GM20000 (cell line): ENCODE measurements at regions not wholly inside any gene's neighbourhood (a gene's known extent, or its start where the extent isn't known, plus 50 kb on each side); places are given as distances from the start of the nearest gene placed in this dataset.
"Not testable (repeated sequence)": the region's sequence is repeated elsewhere in the genome, so short reads cannot be mapped to it uniquely, and the experiment has no call there.

Source experiments
- DNase-seq: peaks from one replicate; pipeline ENCODE4 v3.0.0; 2012; ENCODE audit warnings: low spot score
- TF ChIP-seq, protein P1 (sequence below): IDR thresholded peaks from 2 replicates; pipeline ENCODE4 v1.5.1; 2012; ENCODE audit warnings: mild to moderate bottlenecking, control low read depth; ENCODE audit errors: extremely low read depth, missing control alignments

DNA sequence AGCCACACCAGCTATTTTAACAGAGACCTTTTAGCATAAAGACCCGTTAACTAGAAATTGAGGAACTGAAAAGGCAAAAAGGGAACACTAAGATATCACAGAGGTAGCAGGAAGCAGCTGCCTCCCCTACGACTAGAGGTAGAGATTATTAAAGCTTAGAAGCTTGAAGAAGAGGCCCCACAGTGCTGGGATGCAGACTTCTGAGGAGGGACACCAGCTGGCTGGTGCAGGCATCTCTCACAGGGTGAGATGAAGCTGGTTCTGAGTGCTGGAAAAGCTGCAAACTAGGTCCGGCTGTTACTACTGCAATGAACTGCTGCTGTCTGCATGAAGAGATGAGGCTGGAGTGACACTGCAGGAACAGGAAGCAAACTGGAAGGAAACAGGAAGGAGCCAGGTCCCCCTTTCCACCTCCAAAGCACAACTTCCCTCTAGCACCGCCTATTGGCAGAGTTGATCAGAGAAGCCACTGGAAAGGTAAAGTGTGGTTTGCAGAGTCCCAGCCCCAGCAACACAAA is 61.2 kb upstream of the MRPS9 start:
- peak; percentile 69 for DNase-seq
- TF ChIP-seq, protein P1, sequence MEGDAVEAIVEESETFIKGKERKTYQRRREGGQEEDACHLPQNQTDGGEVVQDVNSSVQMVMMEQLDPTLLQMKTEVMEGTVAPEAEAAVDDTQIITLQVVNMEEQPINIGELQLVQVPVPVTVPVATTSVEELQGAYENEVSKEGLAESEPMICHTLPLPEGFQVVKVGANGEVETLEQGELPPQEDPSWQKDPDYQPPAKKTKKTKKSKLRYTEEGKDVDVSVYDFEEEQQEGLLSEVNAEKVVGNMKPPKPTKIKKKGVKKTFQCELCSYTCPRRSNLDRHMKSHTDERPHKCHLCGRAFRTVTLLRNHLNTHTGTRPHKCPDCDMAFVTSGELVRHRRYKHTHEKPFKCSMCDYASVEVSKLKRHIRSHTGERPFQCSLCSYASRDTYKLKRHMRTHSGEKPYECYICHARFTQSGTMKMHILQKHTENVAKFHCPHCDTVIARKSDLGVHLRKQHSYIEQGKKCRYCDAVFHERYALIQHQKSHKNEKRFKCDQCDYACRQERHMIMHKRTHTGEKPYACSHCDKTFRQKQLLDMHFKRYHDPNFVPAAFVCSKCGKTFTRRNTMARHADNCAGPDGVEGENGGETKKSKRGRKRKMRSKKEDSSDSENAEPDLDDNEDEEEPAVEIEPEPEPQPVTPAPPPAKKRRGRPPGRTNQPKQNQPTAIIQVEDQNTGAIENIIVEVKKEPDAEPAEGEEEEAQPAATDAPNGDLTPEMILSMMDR, result peak; percentile 46

DNA sequence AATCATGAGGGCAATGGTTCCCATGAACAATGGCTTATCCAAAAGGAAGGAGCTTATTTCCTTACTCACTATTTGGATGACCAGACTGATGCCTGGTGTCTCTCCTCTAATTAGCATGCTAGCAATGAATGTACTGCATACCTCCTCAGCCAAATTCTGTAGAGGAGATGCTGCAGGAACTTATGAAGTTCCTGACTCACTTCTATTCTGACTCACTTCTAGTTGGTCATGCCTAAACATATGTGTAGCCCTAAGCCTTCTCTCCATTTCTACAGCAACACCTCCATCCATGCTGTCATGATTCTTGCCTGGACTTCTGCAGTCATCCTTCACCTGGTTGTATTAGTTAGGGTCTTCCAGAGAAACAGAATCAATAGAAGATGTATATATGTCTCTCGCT is 59.9 kb upstream of the MRPS9 start:
- no peak for DNase-seq
- TF ChIP-seq, protein P1, result no peak

DNA sequence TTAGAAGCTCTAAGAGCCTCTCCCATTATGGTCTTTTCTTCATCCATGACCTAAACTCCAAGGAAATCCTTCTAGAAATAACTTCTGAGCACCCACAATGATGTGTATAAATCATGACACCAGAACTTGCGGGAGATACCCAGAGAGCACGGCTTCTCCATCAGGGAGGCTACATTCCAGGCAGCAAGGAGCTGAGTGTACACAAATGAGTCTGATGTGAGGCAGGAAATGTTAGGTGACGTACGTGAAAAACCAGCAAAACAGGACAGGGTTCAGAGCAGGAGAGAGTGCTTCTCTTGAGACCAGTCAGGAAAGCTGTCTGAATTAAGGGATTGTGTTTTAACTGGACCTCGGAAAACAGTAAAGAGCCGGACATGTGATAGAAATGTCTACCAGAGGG is 58.1 kb upstream of the MRPS9 start:
- DNase-seq, result not testable (repeated sequence)

- DNase-seq, result no peak
These were observed 55.8 kb upstream of the MRPS9 start for GRCh38 chr2:104982111-104982510.

More at GRCh38 chr2:104982111-104982510, 55.8 kb upstream of the MRPS9 start:
- TF ChIP-seq, protein P1, result no peak
